CD4-positive, CD25-positive, alpha-beta regulatory T cell (primary cell): ENCODE measurements at regions not wholly inside any gene's neighbourhood (a gene's known extent, or its start where the extent isn't known, plus 50 kb on each side); places are given as distances from the start of the nearest gene placed in this dataset.

Source experiments
- ATAC-seq, 2 donors: fragments of 150-1000 bp; cut with Tn5 transposase; one replicate each; pipeline ENCODE4 v1.10.0; 2021; ENCODE audit warnings: low read depth in 2 of 2, moderate number of reproducible peaks in 2 of 2, moderate library complexity in 1 of 2
- DNase-seq, 3 donors: peaks; one replicate each; pipeline versions ENCODE4 v3.0.0 to v3.0.0-alpha.2; 2012 to 2022; ENCODE audit warnings: mixed read lengths in 1 of 3
- H3K27ac ChIP-seq: one replicate; pipeline ENCODE4 v1.7.0; 2013; ENCODE audit warnings: mild to moderate bottlenecking, low read length; ENCODE audit not compliant: insufficient read depth, poor library complexity, severe bottlenecking
- H3K27me3 ChIP-seq: one replicate; pipeline ENCODE4 v1.7.0; 2013; ENCODE audit warnings: low read length; ENCODE audit not compliant: control insufficient read depth, insufficient read depth
- H3K36me3 ChIP-seq: one replicate; pipeline ENCODE4 v1.7.0; 2013; ENCODE audit warnings: mild to moderate bottlenecking, low read length, moderate library complexity; ENCODE audit not compliant: control insufficient read depth, insufficient read depth
- H3K4me1 ChIP-seq: 2 replicates; pipeline ENCODE4 v1.7.0; 2013; ENCODE audit warnings: mild to moderate bottlenecking, low read length; ENCODE audit not compliant: insufficient read depth, control insufficient read depth, poor library complexity, severe bottlenecking
- H3K4me3 ChIP-seq: one replicate; pipeline ENCODE4 v1.7.0; 2013; ENCODE audit warnings: low read depth, mild to moderate bottlenecking, low read length, moderate library complexity
- H3K9me3 ChIP-seq, 2 experiments: 1 replicate in 1 of 2; 2 replicates in 1 of 2; pipeline ENCODE4 v1.7.0; 2013; ENCODE audit warnings: low read length in 2 of 2, mild to moderate bottlenecking in 1 of 2, moderate library complexity in 1 of 2; ENCODE audit not compliant: control insufficient read depth in 2 of 2
- H3K27ac Mint-ChIP-seq, 3 donors: one replicate each; pipeline ENCODE4 v1.8.0; 2020 to 2022; ENCODE audit warnings: mild to moderate bottlenecking in 3 of 3, mixed read lengths in 3 of 3, moderate library complexity in 2 of 3
- H3K27me3 Mint-ChIP-seq: one replicate; pipeline ENCODE4 v1.8.0; 2022; ENCODE audit warnings: mild to moderate bottlenecking, mixed read lengths
- H3K36me3 Mint-ChIP-seq: one replicate; pipeline ENCODE4 v1.8.0; 2020; ENCODE audit warnings: mixed read lengths
- H3K4me1 Mint-ChIP-seq, 4 donors: one replicate each; pipeline ENCODE4 v1.8.0; 2020 to 2022; ENCODE audit warnings: mixed read lengths in 4 of 4, mild to moderate bottlenecking in 1 of 4
- H3K4me3 Mint-ChIP-seq, 4 donors: one replicate each; pipeline ENCODE4 v1.8.0; 2020 to 2022; ENCODE audit warnings: mild to moderate bottlenecking in 4 of 4, mixed read lengths in 4 of 4, moderate library complexity in 3 of 4
- H3K9me3 Mint-ChIP-seq, 7 donors: one replicate each; pipeline ENCODE4 v1.8.0; 2020 to 2022; ENCODE audit warnings: mixed read lengths in 7 of 7, mild to moderate bottlenecking in 3 of 7, moderate library complexity in 2 of 7

GRCh38 chr10:131571865-131572264, 260.3 kb upstream of the TCERG1L start:
- Mint-ChIP-seq H3K27ac (no peak overlapping the region), H3K4me1 (no peaks in the 10 kb centered on the region), H3K36me3 (no peaks in the 10 kb centered on the region), H3K9me3 (peaks cover 0 to 4% (median 0%) of the 10 kb centered on the region in 7 donors), H3K4me3 (no peak overlapping the region), H3K27me3 (peaks cover 5% of the 10 kb centered on the region)
- Histone ChIP-seq H3K9me3 (no peaks in the 10 kb centered on the region), H3K27me3 (no peaks in the 10 kb centered on the region), H3K4me3 (no peak overlapping the region), H3K27ac (no peak overlapping the region), H3K36me3 (no peaks in the 10 kb centered on the region), H3K4me1 (no peaks in the 10 kb centered on the region)
- ATAC-seq (no peak), DNase-seq (no peak)

GRCh38 chr10:131573256-131573655, 261.7 kb upstream of the TCERG1L start:
- ATAC-seq (no peak), DNase-seq (no peak)
- Histone ChIP-seq H3K36me3 (no peaks in the 10 kb centered on the region), H3K4me3 (no peak overlapping the region), H3K27me3 (no peaks in the 10 kb centered on the region), H3K4me1 (no peaks in the 10 kb centered on the region), H3K27ac (no peak overlapping the region), H3K9me3 (no peaks in the 10 kb centered on the region)
- Mint-ChIP-seq H3K4me3 (no peak overlapping the region), H3K9me3 (peaks cover 0 to 2% (median 0%) of the 10 kb centered on the region in 7 donors), H3K27me3 (peaks cover 5% of the 10 kb centered on the region), H3K4me1 (no peaks in the 10 kb centered on the region), H3K36me3 (no peaks in the 10 kb centered on the region), H3K27ac (no peak overlapping the region)

- no peak for DNase-seq
- H3K27me3 ChIP-seq, result no peaks in the 10 kb centered on the region
- Mint-ChIP-seq H3K9me3 (peaks cover 0 to 2% (median 0%) of the 10 kb centered on the region in 7 donors), H3K36me3 (no peaks in the 10 kb centered on the region), H3K4me1 (no peaks in the 10 kb centered on the region), H3K27me3 (peaks cover 5% of the 10 kb centered on the region), H3K4me3 (no peak overlapping the region), H3K27ac (no peak overlapping the region)
- ATAC-seq, result no peak
- H3K4me1 ChIP-seq, result no peaks in the 10 kb centered on the region
- no peaks in the 10 kb centered on the region for H3K36me3 ChIP-seq
- no peaks in the 10 kb centered on the region for H3K9me3 ChIP-seq
- H3K27ac ChIP-seq, result no peak overlapping the region
- H3K4me3 ChIP-seq, result no peak overlapping the region
These were observed 262.2 kb upstream of the TCERG1L start for GRCh38 chr10:131573707-131574106.

GRCh38 chr10:131574363-131574706, 262.8 kb upstream of the TCERG1L start:
- Histone ChIP-seq H3K9me3 (no peaks in the 10 kb centered on the region), H3K27ac (no peak overlapping the region), H3K4me3 (no peak overlapping the region), H3K36me3 (no peaks in the 10 kb centered on the region), H3K27me3 (no peaks in the 10 kb centered on the region), H3K4me1 (no peaks in the 10 kb centered on the region)
- Mint-ChIP-seq H3K4me1 (no peaks in the 10 kb centered on the region), H3K27me3 (peaks cover 5% of the 10 kb centered on the region), H3K36me3 (no peaks in the 10 kb centered on the region), H3K9me3 (peaks cover 0 to 2% (median 0%) of the 10 kb centered on the region in 7 donors), H3K4me3 (no peak overlapping the region), H3K27ac (no peak overlapping the region)
- ATAC-seq (no peak), DNase-seq (no peak)

- no peaks in the 10 kb centered on the region for H3K9me3 ChIP-seq
- H3K27ac Mint-ChIP-seq, result no peak overlapping the region
These were observed 263.3 kb upstream of the TCERG1L start for GRCh38 chr10:131574707-131575430.

GRCh38 chr10:131575877-131576276, 264.4 kb upstream of the TCERG1L start:
- H3K27me3 ChIP-seq, result no peaks in the 10 kb centered on the region
- no peak for DNase-seq
- Mint-ChIP-seq H3K4me3 (no peak overlapping the region), H3K4me1 (no peaks in the 10 kb centered on the region), H3K9me3 (peaks cover 0 to 2% (median 0%) of the 10 kb centered on the region in 7 donors), H3K36me3 (no peaks in the 10 kb centered on the region), H3K27ac (no peak overlapping the region), H3K27me3 (peaks cover 5% of the 10 kb centered on the region)
- no peak for ATAC-seq
- H3K9me3 ChIP-seq, result no peaks in the 10 kb centered on the region
- H3K27ac ChIP-seq, result no peak overlapping the region
- H3K36me3 ChIP-seq, result no peaks in the 10 kb centered on the region
- H3K4me1 ChIP-seq, result no peaks in the 10 kb centered on the region
- H3K4me3 ChIP-seq, result no peak overlapping the region

More at GRCh38 chr10:131574707-131575430, 263.3 kb upstream of the TCERG1L start:
- Histone ChIP-seq H3K27ac (no peak overlapping the region), H3K4me1 (no peaks in the 10 kb centered on the region), H3K36me3 (no peaks in the 10 kb centered on the region), H3K4me3 (no peak overlapping the region), H3K27me3 (no peaks in the 10 kb centered on the region)
- H3K4me3 Mint-ChIP-seq, result no peak overlapping the region
- peaks cover 5% of the 10 kb centered on the region for H3K27me3 Mint-ChIP-seq
- no peak for DNase-seq
- no peaks in the 10 kb centered on the region for H3K4me1 Mint-ChIP-seq
- no peak for ATAC-seq
- peaks cover 0 to 2% (median 0%) of the 10 kb centered on the region in 7 donors for H3K9me3 Mint-ChIP-seq
- H3K36me3 Mint-ChIP-seq, result no peaks in the 10 kb centered on the region

- no peaks in the 10 kb centered on the region for H3K9me3 ChIP-seq
- Mint-ChIP-seq H3K4me3 (no peak overlapping the region), H3K9me3 (peaks cover 0 to 2% (median 0%) of the 10 kb centered on the region in 7 donors), H3K27ac (no peak overlapping the region), H3K4me1 (no peaks in the 10 kb centered on the region), H3K27me3 (peaks cover 5% of the 10 kb centered on the region), H3K36me3 (no peaks in the 10 kb centered on the region)
- DNase-seq (no peak), ATAC-seq (no peak)
- H3K27ac ChIP-seq, result no peak overlapping the region
- no peaks in the 10 kb centered on the region for H3K36me3 ChIP-seq
- H3K27me3 ChIP-seq, result no peaks in the 10 kb centered on the region
- no peaks in the 10 kb centered on the region for H3K4me1 ChIP-seq
- no peak overlapping the region for H3K4me3 ChIP-seq
These were observed 265.0 kb upstream of the TCERG1L start for GRCh38 chr10:131576341-131577177.
